Stimulated activated CD8-positive, alpha-beta memory T cell treated with anti-CD3 and anti-CD28 coated beads, Interleukin-7, amount 100 ng/mL, for 48 hours (primary cell): ENCODE measurements at regions not wholly inside any gene's neighbourhood (a gene's known extent, or its start where the extent isn't known, plus 50 kb on each side); places are given as distances from the start of the nearest gene placed in this dataset.
"Not testable (repeated sequence)": the region's sequence is repeated elsewhere in the genome, so short reads cannot be mapped to it uniquely, and the experiment has no call there.

ENCODE experiments used
- DNase-seq, 2 donors: peaks; one replicate each; pipeline ENCODE4 v3.0.0-alpha.2; 2020; ENCODE audit warnings: low read depth in 1 of 2; ENCODE audit errors: extremely low read depth in 1 of 2

DNA sequence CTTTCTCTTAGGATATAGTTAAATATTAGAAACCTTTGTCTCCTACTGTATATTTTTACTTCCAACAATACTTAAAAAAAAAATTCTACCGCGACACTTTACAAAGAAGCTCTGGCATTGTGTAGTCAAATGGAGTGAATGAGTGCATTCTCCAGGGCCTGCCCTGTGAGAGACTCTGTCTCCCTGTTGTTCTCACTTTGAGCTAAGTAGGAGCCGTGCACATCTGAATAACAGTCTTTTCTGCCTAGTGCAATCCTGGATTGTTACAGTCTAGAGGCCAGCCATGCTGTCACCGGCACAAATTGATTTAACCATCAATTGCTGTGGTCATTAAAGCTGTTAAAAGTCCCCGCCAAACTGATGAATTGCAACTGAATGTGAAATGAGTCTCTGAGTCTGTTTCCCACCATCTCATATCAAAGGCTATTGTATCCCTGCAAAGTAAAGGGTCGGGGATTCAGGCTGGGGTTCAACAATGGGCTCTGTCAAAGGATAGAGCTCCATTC is 156.0 kb downstream of the RFPL4B start:
- DNase-seq = no peak

DNA sequence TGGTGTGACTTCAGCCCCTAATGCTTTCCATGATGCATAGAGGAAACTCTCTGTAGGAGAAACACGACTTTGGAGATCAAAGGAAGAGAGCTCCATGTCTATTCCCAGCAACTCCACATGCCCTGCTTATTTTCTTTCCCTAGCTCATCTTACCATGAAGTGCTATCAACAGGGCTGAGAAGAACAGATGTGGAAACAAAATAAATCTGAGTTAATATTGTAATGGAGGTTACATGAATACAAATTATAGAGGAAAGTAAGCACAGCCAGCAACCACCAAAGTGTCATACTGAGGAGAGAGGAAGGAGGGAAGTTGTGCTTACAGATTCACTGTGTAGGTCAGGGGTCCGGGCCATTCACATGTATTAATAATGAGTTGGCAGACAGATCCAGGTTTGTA is 157.5 kb downstream of the RFPL4B start:
- no peak for DNase-seq

DNA sequence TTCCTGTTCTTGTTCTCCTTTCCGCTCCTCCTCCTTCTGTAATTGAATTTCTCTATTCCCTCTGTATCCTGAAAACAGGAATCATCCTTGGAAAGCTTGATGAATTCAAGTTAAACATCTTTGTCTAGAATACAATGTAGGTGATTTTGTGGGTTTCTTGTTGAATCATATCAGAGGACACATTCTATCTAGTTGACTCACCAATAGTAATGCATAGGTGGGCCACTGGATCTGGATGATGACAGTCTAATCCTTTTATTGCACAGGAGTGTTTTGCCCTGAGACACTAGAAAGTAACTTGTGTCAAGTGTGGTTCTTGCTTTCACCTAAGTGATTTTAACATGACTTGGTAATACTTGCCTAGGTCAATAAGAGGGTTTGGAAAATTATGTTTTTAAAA is 164.3 kb downstream of the RFPL4B start:
- DNase-seq = no peak

DNA sequence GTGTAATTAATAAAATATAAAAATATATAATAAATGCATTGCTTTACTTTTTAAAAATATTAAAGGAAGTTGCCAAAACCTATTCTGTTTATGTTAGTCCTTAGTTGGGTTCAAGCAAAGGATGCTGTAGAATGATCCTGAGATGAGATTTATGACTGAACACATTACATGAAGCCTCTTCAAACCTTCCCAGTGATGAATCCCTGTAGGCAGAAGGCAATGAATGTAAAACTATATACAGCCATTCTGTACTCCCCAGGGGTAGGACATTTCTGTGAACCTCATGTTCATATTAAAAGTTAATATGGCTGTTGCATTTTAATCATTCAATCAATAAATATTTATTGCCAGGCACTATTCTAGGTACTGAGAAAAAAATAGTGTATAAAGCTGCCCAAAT is 166.0 kb downstream of the RFPL4B start:
- DNase-seq = no peak

DNA sequence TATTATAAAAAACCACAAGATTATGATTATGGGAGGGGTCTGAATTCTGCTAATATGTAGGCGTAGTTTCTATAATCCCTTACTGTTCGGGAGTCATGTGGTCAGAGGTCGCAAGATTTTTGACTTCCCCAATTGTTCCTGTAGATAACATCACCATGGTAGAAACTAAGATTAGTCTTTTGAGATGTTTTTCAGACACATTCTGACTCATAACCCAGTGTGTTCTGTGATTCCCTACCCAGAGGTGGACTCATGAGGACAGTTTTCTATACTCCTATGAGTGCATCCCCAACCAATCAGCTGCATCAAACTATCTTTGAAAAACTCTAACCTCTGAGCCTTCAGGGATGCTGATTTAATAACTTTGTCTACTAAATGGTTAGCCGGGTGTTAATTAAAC is 175.5 kb downstream of the RFPL4B start:
- DNase-seq = no peak

DNA sequence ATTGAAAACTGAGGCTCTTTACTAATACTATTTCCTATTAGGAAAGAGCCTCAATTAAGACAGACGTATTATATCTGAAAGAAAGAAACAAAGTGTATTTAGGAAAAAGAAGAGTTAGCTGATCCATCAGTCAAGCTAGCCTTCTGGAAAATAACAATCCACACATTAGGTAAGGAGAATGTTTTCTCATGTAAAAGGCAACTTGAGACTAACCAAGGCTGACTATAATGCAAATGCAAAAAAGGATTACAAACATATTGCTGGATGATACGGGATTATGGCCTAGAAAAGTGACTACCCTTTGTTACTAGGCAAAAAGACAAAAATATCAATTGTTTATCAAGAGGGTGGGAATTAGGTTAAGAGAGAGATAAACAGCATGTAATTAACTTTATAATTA is 176.9 kb downstream of the RFPL4B start:
- DNase-seq = no peak

DNA sequence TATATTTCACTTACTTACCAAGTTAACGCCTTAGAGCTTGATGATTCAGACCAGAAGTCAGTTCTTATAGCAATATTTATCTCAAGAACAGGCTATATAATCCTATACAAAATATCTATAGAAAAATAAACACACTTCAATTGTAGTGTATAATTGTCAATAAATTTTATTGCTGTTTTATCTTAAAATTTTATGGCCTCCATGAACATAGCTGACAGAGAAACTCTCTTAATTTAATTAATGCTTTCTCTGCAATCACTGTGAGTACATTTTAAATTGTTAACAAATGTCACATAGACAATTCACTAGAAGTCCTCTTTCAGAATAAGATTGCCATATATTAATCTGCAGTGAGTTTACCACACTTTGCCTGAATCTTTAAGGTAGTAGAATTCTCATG is 178.6 kb downstream of the RFPL4B start:
- DNase-seq = no peak

DNA sequence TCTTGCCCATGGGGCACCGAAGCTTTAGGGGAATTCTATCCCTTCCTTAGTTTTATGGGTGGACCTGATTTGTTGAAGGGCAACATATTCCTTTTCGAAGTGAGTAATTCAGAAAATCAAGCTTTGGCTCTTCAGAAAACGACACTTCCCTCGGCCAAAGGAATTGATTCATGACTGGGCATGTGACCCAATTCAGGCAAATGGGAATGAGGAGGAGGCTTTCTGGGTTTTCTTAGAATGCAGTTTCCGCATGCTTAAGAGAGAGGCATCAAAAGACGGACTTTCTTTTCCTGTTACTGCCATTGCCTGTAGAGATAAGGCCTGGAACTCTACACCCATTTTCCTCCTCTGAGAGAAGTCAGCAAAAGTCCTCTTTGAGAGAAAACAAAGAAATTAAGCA is 179.5 kb downstream of the RFPL4B start:
- no peak for DNase-seq

DNA sequence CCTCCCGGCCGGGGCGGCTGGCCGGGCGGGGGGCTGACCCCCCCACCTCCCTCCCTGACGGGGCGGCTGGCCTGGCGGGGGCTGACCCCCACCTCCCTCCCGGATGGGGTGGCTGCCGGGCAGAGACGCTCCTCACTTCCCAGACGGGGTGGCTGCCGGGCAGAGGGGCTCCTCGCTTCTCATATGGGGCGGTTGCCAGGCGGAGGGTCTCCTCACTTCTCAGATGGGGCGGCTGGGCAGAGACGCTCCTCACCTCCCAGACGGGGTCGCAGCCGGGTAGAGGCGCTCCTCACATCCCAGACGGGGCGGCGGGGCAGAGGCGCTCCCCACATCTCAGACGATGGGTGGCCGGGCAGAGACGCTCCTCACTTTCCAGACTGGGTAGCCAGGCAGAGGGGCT is 181.2 kb downstream of the RFPL4B start:
- not testable (repeated sequence) for DNase-seq

DNA sequence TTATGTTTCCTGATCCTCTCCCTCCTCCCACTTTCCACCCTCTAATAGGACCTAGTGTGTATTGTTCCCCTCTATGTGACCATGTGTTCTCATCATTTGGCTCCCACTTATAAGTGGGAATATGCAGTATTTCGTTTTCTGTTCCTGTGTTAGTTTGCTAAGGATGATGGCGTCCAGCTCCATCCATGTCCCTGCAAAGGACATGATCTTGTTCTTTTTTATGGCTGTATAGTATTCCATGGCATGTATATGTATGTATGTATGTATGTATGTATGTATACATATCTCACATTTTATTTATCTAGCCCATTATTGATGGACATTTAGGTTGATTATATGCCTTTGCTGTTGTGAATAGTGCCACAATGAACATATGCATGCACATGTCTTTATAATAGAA is 188.7 kb downstream of the RFPL4B start:
- DNase-seq = no peak

DNA sequence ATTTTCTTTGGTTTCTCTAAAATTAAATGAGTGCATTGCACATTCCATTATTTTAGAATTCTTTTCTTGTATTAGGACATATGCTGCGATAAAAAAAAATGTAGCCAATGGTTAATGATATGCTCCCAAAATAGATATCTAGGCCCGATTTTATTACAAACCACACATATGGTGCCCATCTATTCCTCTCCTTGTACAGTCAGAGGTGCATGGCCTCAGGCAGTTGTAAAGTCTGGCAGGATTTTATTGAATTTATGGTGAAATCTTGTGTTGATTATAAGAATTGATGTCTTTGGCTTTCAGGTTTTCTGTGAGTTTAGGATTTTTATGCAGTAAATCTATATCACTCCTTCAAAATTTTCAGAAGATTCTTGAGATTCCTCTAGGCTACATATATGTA is 192.2 kb downstream of the RFPL4B start:
- no peak for DNase-seq

DNA sequence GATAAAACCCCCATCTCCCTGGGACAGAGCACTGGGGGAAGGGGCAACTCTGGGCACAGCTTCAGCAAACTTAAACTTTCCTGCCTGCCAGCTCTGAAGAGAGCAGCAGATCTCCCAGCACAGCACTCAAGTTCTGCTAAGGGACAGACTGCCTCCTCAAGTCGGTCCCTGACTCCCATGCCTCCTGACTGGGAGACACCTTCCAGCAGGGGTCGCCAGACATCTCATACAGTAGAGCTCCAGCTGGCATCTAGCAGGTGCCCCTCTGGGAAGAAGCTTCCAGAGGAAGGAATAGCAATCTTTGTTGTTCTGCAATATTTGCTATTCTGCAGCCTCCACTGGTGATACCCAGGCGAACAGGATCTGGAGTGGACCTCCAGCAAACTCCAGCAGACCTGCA is 194.7 kb downstream of the RFPL4B start:
- DNase-seq = not testable (repeated sequence)

DNA sequence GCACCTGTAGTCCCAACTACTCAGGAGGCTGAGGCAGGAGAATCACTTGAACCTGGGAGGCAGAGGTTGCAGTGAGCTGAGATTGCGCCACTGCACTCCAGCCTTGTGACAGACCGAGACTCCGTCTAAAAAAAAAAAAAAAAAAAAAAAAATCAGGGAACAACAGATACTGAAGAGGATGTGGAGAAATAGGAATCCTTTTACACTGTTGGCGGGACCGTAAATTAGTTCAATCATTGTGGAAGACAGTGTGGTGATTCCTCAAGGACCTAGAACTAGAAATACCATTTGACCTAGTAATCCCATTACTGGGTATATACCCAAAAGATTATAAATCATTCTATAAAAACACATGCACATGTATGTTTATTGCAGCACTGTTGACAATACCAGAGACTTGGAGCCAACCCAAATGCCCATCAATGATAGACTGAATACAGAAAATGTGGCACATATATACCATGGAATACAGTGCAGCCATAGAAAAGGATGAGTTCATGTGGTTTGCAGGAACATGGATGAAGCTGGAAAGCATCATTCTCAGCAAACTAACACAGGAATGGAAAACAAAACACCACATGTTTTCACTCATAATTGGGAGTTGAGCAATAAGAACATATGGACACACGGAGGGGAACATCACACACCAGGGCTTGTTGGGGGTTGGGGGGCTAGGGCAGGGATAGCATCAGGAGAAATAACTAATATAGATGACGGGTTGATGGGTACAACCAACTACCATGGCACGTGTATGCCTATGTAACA is 200.4 kb downstream of the RFPL4B start:
- DNase-seq = not testable (repeated sequence)

DNA sequence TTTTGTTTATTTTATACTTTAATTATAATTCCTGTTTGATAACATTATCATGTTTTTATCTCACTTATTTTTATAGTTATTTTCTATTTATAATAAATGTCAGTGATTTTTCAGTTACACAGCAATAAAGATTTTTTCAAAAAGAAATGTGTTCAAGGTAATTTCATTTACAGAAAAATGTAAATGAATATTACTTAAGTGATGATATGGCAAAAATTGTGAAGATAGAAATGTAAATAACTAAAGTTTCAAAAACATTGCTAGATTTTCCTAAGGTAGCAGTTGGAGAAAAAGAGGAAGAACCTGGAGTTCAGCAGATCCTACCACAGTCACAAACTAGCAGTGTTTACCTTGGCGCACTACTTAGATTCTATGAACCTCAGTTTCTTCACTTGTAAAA is 202.6 kb downstream of the RFPL4B start:
- no peak for DNase-seq

DNA sequence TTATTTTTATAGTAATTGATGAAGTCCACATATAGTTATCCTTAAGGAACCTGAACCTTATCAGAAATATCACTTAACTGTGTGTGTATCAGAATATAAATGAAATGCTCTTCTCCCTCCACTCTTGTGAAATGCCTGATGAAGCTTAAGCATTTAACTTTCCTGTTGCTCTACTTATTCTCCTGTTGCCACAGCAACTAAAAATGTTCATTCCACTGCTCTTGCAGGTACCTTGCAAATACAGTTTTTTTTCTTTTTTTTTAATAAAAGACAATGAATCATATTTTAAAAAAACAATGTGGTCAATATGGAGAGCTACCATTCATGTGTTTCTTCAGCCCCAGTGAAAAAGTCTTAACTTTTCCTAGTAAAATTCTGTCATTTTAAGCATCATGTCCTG is 210.3 kb downstream of the RFPL4B start:
- DNase-seq = no peak

DNA sequence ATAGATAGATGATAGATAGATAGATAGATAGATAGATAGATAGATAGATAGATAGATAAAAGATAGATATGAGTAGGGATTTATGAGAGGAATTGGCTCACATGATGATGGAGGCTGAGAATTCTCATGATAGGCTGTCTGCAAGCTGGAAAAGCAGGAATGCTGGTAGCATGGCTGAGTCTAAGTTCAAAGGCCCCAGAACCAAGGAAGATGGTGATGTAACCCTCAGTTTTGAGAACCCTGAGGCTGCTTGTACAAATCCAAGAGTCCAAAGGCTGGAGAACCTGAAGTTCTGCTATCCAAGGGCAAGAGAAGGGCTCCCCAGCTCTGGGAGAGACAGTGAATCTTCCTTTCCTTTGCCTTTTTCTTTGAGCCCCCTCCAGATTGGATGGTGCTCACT is 210.8 kb downstream of the RFPL4B start:
- no peak for DNase-seq

DNA sequence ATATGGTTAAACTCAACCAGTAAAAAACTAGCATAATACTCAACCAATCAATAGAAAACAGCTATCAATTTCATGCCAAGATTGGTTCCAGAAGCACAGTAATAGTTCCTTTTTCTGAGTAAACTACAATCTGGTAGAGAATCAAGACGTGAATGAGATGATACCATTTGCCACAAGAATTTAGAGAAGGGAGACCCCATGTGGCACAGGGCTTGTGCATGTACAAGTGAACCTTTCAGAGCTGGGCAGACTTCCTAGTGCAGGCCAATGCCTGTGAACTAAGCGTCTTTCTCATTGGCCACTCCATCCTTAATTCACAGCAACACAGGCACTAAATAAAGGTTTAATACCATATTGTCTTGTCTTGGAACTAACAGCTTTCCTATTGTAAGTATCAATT is 213.5 kb downstream of the RFPL4B start:
- no peak for DNase-seq

DNA sequence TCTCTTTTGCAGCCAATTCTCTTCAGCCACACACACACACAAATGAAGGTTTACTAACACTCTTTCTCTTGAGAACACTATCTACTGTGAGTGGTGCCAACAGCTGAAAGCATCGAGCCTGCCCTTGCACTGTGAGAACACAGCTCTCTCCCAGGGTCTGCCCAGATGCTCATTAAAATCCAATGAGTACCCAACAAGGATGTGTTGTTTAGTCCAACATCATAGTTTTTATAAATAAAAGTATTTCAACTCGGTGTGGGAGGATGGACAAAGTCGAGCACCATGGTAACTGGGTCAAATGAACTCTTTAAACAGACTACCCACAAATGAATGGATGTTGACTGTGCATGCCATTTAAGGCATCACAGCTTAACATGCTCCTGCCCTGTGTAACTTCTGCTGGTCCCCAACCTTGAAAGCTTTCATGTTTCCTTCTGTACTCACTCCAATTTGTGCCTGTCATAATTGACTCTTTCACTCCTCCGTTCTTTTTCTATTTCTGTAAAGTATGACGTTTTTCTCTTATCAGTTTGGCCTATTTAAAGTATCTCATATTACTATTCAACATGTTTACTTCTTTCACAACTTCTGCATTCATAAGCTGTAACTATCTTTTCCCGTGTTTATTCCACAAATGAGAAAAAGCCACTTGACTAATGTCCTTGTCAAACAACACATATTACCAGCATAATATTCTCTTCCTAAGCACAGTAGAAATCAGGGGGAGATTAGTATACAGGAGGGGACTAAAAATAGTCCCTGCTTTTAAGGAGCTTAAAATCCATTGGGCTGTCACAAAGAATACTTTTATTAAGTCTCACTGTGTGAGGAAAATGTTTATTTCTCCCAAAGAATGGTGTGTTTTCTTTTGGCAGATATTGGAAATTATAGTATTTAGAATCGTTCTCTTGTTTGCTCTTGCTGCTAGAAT is 215.4 kb downstream of the RFPL4B start:
- DNase-seq = no peak

DNA sequence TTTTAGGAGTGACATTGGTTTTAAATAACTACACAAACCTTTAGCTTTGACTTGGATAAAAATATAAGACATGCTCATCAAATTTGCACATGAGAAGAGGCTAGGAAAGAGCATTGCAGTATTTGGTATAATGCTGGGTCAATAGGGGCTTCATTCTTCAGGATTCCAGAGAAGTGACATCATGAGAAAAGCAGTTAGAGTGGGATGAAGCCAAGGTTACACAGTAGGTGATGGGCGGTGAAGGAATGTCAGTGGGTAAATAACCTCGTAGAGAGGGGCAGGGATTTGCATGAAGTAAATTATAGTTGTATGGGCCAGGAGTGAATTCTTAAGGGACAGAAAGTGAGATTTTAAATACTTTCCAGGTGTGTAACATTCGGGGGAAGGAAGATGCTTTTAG is 216.2 kb downstream of the RFPL4B start:
- DNase-seq = no peak

DNA sequence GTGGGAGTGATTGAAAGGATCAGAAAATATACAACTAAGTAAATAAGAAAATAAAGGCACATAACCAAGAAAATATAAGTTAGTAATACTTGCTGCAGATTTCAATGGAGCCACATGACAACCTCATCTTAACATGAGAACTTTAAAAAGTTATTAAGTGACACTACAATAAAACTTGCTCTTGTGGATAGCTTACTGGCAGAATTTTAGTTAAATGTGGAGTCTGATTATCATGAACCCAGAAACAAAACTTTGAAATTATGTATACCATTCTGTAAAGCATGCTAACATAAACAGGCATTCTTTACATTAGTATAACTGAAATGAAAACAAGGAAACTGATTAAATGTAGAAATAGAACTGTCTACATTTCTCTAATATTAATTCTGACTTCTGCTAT is 220.9 kb downstream of the RFPL4B start:
- no peak for DNase-seq

DNA sequence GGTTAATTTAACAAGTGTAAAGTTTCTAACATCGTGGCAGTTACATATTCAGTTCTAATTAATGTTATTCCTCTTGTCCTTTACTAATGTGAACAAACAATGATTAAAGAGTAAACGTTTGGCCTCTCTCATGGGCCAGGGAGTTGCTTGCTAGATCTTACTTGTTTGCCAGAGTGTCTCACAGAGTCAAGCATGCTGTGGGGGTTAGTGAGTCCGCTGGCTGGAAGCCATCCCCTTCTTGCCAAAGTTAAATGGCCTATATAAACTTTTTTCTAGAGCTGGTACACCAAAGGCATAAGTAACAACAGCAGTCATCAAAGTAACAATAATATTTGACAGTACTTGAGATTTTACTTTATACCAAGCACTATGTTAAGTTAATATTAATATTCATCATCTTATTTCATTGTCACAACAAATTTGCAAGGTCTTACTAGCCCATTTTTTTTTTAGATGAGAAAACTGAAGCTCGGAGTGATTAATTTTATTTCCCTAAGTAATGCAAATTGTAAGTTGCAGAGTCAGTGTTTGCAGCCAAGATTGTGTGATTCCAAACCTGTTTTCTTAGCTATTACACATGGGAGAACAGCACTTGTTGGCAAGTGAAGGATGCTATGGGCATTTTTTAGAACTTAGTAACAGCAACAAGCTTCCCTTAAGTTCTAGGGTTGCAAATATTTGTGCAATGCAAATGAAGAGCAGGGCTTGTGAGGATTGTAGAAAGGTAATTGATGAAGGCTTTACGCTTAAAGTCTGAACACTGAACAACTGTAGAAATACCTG is 224.5 kb downstream of the RFPL4B start:
- no peak for DNase-seq
